Midbrain (tissue), 1 donor: ENCODE measurements at regions not wholly inside any gene's neighbourhood (a gene's known extent, or its start where the extent isn't known, plus 50 kb on each side); places are given as distances from the start of the nearest gene placed in this dataset.
"Not testable (repeated sequence)": the region's sequence is repeated elsewhere in the genome, so short reads cannot be mapped to it uniquely, and the experiment has no call there.

ENCODE experiments used
- DNase-seq: peaks from one replicate; lab custom pipeline; 2025; lab: John Stamatoyannopoulos, UW

GRCh38 chr2:183799761-183800160 lies 675.5 kb downstream of the NUP35 start:
- no peak for DNase-seq

- no peak for DNase-seq
Measured at GRCh38 chr2:183803596-183803995, 679.4 kb downstream of the NUP35 start.

- no peak for DNase-seq
Measured at GRCh38 chr2:183807870-183808269, 683.6 kb downstream of the NUP35 start.

- no peak for DNase-seq
Measured at GRCh38 chr2:183809404-183809803, 685.2 kb downstream of the NUP35 start.

- DNase-seq, result no peak
Measured at GRCh38 chr2:183811281-183811680, 687.0 kb downstream of the NUP35 start.

- DNase-seq, result no peak
Measured at GRCh38 chr2:183812091-183812490, 687.8 kb downstream of the NUP35 start.

GRCh38 chr2:183825710-183826109 lies 701.5 kb downstream of the NUP35 start:
- DNase-seq, result no peak

GRCh38 chr2:183829931-183830330 lies 705.7 kb downstream of the NUP35 start:
- DNase-seq, result no peak

GRCh38 chr2:183837157-183837556 lies 712.9 kb downstream of the NUP35 start:
- DNase-seq, result no peak

- DNase-seq, result no peak
Measured at GRCh38 chr2:183838295-183838694, 714.1 kb downstream of the NUP35 start.

GRCh38 chr2:183840061-183840584 lies 715.9 kb downstream of the NUP35 start:
- no peak for DNase-seq

GRCh38 chr2:183849826-183850225 lies 725.6 kb downstream of the NUP35 start:
- not testable (repeated sequence) for DNase-seq

- no peak for DNase-seq
Measured at GRCh38 chr2:183859129-183859528, 734.9 kb downstream of the NUP35 start.

- DNase-seq, result no peak
Measured at GRCh38 chr2:183866666-183867065, 731.7 kb upstream of the ZNF804A start.

GRCh38 chr2:183867206-183867605 lies 731.1 kb upstream of the ZNF804A start:
- no peak for DNase-seq

- no peak for DNase-seq
Measured at GRCh38 chr2:183868153-183868552, 730.2 kb upstream of the ZNF804A start.

GRCh38 chr2:183868707-183869106 lies 729.6 kb upstream of the ZNF804A start:
- DNase-seq, result no peak

- DNase-seq, result no peak
Measured at GRCh38 chr2:183872131-183872530, 726.2 kb upstream of the ZNF804A start.

- no peak for DNase-seq
Measured at GRCh38 chr2:183881978-183882377, 716.4 kb upstream of the ZNF804A start.

GRCh38 chr2:183892315-183892941 lies 705.9 kb upstream of the ZNF804A start:
- DNase-seq, result no peak

- DNase-seq, result no peak
Measured at GRCh38 chr2:183898641-183899040, 699.7 kb upstream of the ZNF804A start.

GRCh38 chr2:183901931-183902330 lies 696.4 kb upstream of the ZNF804A start:
- no peak for DNase-seq

GRCh38 chr2:183903026-183903425 lies 695.3 kb upstream of the ZNF804A start:
- DNase-seq, result no peak

- not testable (repeated sequence) for DNase-seq
Measured at GRCh38 chr2:183916041-183916440, 682.3 kb upstream of the ZNF804A start.
